CD14-positive monocyte (primary cell): ENCODE measurements at regions not wholly inside any gene's neighbourhood (a gene's known extent, or its start where the extent isn't known, plus 50 kb on each side); places are given as distances from the start of the nearest gene placed in this dataset.

Experiments
- DNase-seq, 3 donors: peaks; one replicate each; pipeline ENCODE4 v3.0.0-alpha.2; 2011 to 2022
- H2AFZ ChIP-seq: 2 replicates; pipeline ENCODE4 v1.6.0; 2012; ENCODE audit warnings: mild to moderate bottlenecking, low read depth, low read length, inconsistent platforms; ENCODE audit not compliant: insufficient read depth, poor library complexity, severe bottlenecking
- H3K27ac ChIP-seq, 2 donors: 1 replicate in 1 of 2; 2 replicates in 1 of 2; pipeline ENCODE4 v1.5.1; 2012 to 2013; ENCODE audit warnings: low read length in 2 of 2, control low read depth in 1 of 2, inconsistent platforms in 1 of 2, low read depth in 1 of 2, mild to moderate bottlenecking in 1 of 2
- H3K27me3 ChIP-seq, 2 donors: one replicate each; pipeline versions ENCODE4 v1.6.0 to v1.6.1; 2011 to 2013; ENCODE audit warnings: low read length in 2 of 2; ENCODE audit not compliant: control insufficient read depth in 2 of 2, insufficient read depth in 2 of 2
- H3K36me3 ChIP-seq, 2 donors: replicated peaks in 1 of 2; 1 replicate in 1 of 2; 2 replicates in 1 of 2; pipeline versions ENCODE4 v1.5.1 to v1.6.1; 2012 to 2013; ENCODE audit warnings: low read length in 2 of 2, control low read depth in 1 of 2, inconsistent platforms in 1 of 2, mild to moderate bottlenecking in 1 of 2; ENCODE audit not compliant: insufficient read depth in 2 of 2, control insufficient read depth in 1 of 2
- H3K4me1 ChIP-seq, 2 donors: 1 replicate in 1 of 2; 2 replicates in 1 of 2; pipeline versions ENCODE4 v1.5.1 to v1.6.1; 2012 to 2013; ENCODE audit warnings: low read length in 2 of 2, control low read depth in 1 of 2, inconsistent platforms in 1 of 2, mild to moderate bottlenecking in 1 of 2, moderate library complexity in 1 of 2; ENCODE audit not compliant: insufficient read depth in 2 of 2, control insufficient read depth in 1 of 2
- H3K4me2 ChIP-seq: replicated peaks from 2 replicates; pipeline ENCODE3; 2012; ENCODE audit warnings: low read length, moderate library complexity, mild to moderate bottlenecking; ENCODE audit not compliant: poor library complexity, severe bottlenecking; ENCODE audit errors: extremely low read depth
- H3K4me3 ChIP-seq, 3 experiments: fragments of 200-600 bp in 1 of 3; sonication (generic) in 1 of 3; replicated peaks in 1 of 3; 1 replicate in 2 of 3; 2 replicates in 1 of 3; pipeline ENCODE4 v1.5.1; 2011 to 2013; ENCODE audit warnings: low read length in 3 of 3, mild to moderate bottlenecking in 3 of 3, control low read depth in 2 of 3, low read depth in 2 of 3, inconsistent platforms in 1 of 3, moderate library complexity in 1 of 3
- H3K79me2 ChIP-seq: 2 replicates; pipeline ENCODE4 v1.6.0; 2012; ENCODE audit warnings: mild to moderate bottlenecking, control low read depth, inconsistent platforms, low read length, moderate library complexity; ENCODE audit not compliant: insufficient read depth
- H3K9ac ChIP-seq: 2 replicates; pipeline ENCODE4 v1.6.0; 2017; ENCODE audit warnings: low read length, mild to moderate bottlenecking; ENCODE audit not compliant: insufficient read depth, poor library complexity, severe bottlenecking
- H3K9me3 ChIP-seq, 2 donors: replicated peaks in 1 of 2; 1 replicate in 1 of 2; 2 replicates in 1 of 2; pipeline versions ENCODE4 v1.5.1 to v1.6.1; 2012 to 2013; ENCODE audit warnings: low read length in 2 of 2, control low read depth in 1 of 2; ENCODE audit not compliant: control insufficient read depth in 1 of 2, insufficient read depth in 1 of 2
- H4K20me1 ChIP-seq: 2 replicates; pipeline ENCODE4 v1.6.0; 2012; ENCODE audit warnings: mild to moderate bottlenecking, low read length, control low read depth, moderate library complexity; ENCODE audit not compliant: insufficient read depth
- H3K27ac Mint-ChIP-seq, 7 donors: one replicate each; pipeline ENCODE4 v1.8.0; 2020; ENCODE audit warnings: mild to moderate bottlenecking in 7 of 7, mixed read lengths in 7 of 7, moderate library complexity in 6 of 7, inconsistent platforms in 2 of 7
- H3K27me3 Mint-ChIP-seq, 3 donors: one replicate each; pipeline ENCODE4 v1.8.0; 2021 to 2022; ENCODE audit warnings: low read depth in 3 of 3, mild to moderate bottlenecking in 3 of 3, mixed read lengths in 3 of 3, moderate library complexity in 3 of 3, inconsistent platforms in 1 of 3
- H3K36me3 Mint-ChIP-seq, 2 donors: one replicate each; pipeline ENCODE4 v1.8.0; 2020; ENCODE audit warnings: mixed read lengths in 2 of 2, inconsistent platforms in 1 of 2, mild to moderate bottlenecking in 1 of 2
- H3K4me1 Mint-ChIP-seq: one replicate; pipeline ENCODE4 v1.8.0; 2020; ENCODE audit warnings: mild to moderate bottlenecking, mixed read lengths
- H3K4me3 Mint-ChIP-seq, 2 donors: one replicate each; pipeline ENCODE4 v1.8.0; 2020; ENCODE audit warnings: mild to moderate bottlenecking in 2 of 2, mixed read lengths in 2 of 2, moderate library complexity in 1 of 2
- H3K9me3 Mint-ChIP-seq, 7 donors: one replicate each; pipeline ENCODE4 v1.8.0; 2020 to 2022; ENCODE audit warnings: mixed read lengths in 7 of 7, mild to moderate bottlenecking in 6 of 7, moderate library complexity in 6 of 7, inconsistent platforms in 2 of 7
- WGBS: methylation state at CpG from one replicate; pipeline ENCODE4 v1.1.5; 2013; ENCODE audit warnings: missing lambda C conversion rate; ENCODE audit not compliant: insufficient coverage; 5-methylcytosine and 5-hydroxymethylcytosine counted together
- intact Hi-C, 2 donors: fragments of 100-400 bp; cut with micrococcal nuclease; formaldehyde crosslinking; loops; one replicate each; pipeline versions ENCODE4 v1.15.0 to v1.15.1; 2023
- TF ChIP-seq, protein P1 (sequence below): fragments of 200-600 bp; IDR thresholded peaks from one replicate; pipeline ENCODE4 v1.8.0; 2022; ENCODE audit warnings: antibody characterized with exemption, mild to moderate bottlenecking

DNA sequence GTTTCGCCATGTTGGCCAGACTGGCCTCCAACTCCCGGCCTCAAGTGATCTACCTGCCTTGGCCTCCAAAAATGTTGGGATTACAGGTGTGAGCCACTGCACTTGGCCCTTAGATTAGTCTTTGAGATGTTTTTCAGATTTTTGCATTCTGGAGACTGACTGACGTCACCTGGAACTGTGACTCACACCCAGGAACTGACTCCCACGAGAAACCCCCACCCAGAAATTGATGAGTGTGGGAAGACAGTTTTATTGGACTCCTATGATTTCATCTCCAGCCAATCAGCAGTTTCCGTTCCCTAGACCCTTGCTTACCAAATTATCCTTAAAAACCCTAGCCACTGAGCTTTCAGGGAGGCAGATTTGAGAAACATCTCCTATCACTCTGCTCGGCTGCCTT lies 867.3 kb downstream of the TYW1 start:
- H3K4me3 Mint-ChIP-seq, result no peak overlapping the region
- no peaks in the 10 kb centered on the region for H3K36me3 Mint-ChIP-seq
- WGBS, result 100% methylated on average over 2 of the region's 6 CpGs
- TF ChIP-seq, protein P1, sequence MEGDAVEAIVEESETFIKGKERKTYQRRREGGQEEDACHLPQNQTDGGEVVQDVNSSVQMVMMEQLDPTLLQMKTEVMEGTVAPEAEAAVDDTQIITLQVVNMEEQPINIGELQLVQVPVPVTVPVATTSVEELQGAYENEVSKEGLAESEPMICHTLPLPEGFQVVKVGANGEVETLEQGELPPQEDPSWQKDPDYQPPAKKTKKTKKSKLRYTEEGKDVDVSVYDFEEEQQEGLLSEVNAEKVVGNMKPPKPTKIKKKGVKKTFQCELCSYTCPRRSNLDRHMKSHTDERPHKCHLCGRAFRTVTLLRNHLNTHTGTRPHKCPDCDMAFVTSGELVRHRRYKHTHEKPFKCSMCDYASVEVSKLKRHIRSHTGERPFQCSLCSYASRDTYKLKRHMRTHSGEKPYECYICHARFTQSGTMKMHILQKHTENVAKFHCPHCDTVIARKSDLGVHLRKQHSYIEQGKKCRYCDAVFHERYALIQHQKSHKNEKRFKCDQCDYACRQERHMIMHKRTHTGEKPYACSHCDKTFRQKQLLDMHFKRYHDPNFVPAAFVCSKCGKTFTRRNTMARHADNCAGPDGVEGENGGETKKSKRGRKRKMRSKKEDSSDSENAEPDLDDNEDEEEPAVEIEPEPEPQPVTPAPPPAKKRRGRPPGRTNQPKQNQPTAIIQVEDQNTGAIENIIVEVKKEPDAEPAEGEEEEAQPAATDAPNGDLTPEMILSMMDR, result no peak
- Histone ChIP-seq H3K27ac (no peak overlapping the region), H3K9ac (no peak overlapping the region), H2AFZ (no peak overlapping the region), H3K4me3 (no peak overlapping the region), H3K4me2 (no peak overlapping the region), H3K27me3 (no peaks in the 10 kb centered on the region), H3K79me2 (no peaks in the 10 kb centered on the region), H3K9me3 (peaks cover 60 to 61% of the 10 kb centered on the region in 2 donors), H3K4me1 (no peaks in the 10 kb centered on the region), H3K36me3 (no peaks in the 10 kb centered on the region), H4K20me1 (no peaks in the 10 kb centered on the region)
- no peak overlapping the region for H3K27ac Mint-ChIP-seq
- no peak for DNase-seq
- peaks cover 0 to 1% (median 0%) of the 10 kb centered on the region in 3 donors for H3K27me3 Mint-ChIP-seq
- peaks cover 13 to 50% (median 40%) of the 10 kb centered on the region in 7 donors for H3K9me3 Mint-ChIP-seq
- intact Hi-C loops, result no loop called here
- no peaks in the 10 kb centered on the region for H3K4me1 Mint-ChIP-seq

DNA sequence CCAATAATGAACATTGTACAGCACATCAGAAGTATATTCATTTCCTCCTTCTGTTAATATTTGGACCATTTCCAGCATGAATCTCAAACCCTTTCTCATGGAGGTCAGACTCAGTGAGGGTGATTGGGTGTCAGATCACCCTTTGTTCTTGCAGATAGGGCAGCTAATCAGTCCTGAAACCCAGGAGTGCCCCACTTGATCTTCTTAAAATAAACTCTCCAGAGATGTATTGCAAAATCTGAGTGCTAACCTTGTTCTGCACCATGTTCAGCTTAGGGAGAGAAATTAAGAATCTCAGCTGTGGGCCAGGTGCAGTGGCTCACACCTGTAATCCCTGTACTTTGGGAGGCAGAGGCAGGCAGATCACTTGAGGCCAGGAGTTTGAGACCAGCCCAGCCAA lies 869.4 kb downstream of the TYW1 start:
- no peaks in the 10 kb centered on the region for H3K79me2 ChIP-seq
- H3K27me3 ChIP-seq, result no peaks in the 10 kb centered on the region
- no peak overlapping the region for H3K4me3 ChIP-seq
- no peak overlapping the region for H3K4me2 ChIP-seq
- intact Hi-C loops, result loop anchor here in 1 of 2 donors (5.0 kb wide), 1 partner anchor 134 kb away; no protein-coding TSS in a partner anchor
- Mint-ChIP-seq H3K27me3 (no peaks in the 10 kb centered on the region), H3K4me1 (no peaks in the 10 kb centered on the region), H3K36me3 (no peaks in the 10 kb centered on the region), H3K27ac (no peak overlapping the region), H3K9me3 (peaks cover 13 to 50% (median 36%) of the 10 kb centered on the region in 7 donors), H3K4me3 (no peak overlapping the region)
- H3K9ac ChIP-seq, result no peak overlapping the region
- H3K36me3 ChIP-seq, result no peaks in the 10 kb centered on the region
- DNase-seq, result no peak
- H4K20me1 ChIP-seq, result no peaks in the 10 kb centered on the region
- peaks cover 46 to 61% of the 10 kb centered on the region in 2 donors for H3K9me3 ChIP-seq
- TF ChIP-seq, protein P1, result no peak
- no peaks in the 10 kb centered on the region for H3K4me1 ChIP-seq
- H2AFZ ChIP-seq, result no peak overlapping the region
- H3K27ac ChIP-seq, result no peak overlapping the region
